KMS-11 (cell line): ENCODE measurements at regions not wholly inside any gene's neighbourhood (a gene's known extent, or its start where the extent isn't known, plus 50 kb on each side); places are given as distances from the start of the nearest gene placed in this dataset.

Source experiments
- H2AFZ ChIP-seq: fragments of 200-600 bp; sonication (generic); 2 replicates; pipeline ENCODE4 v1.6.1; 2016; ENCODE audit warnings: antibody characterized with exemption, mixed run types, low read depth
- H3K27ac ChIP-seq: fragments of 200-600 bp; sonication (generic); 2 replicates; pipeline ENCODE4 v1.6.1; 2016; ENCODE audit warnings: mild to moderate bottlenecking, mixed run types
- H3K27me3 ChIP-seq: fragments of 200-600 bp; sonication (generic); 2 replicates; pipeline ENCODE4 v1.6.1; 2017; ENCODE audit warnings: mild to moderate bottlenecking, low read depth, mixed run types, moderate library complexity; ENCODE audit not compliant: insufficient read depth
- H3K36me3 ChIP-seq: fragments of 200-600 bp; sonication (generic); 2 replicates; pipeline ENCODE4 v1.6.1; 2017; ENCODE audit warnings: mild to moderate bottlenecking, mixed run types; ENCODE audit not compliant: insufficient read depth
- H3K4me1 ChIP-seq: fragments of 200-600 bp; sonication (generic); 2 replicates; pipeline ENCODE4 v1.6.1; 2016; ENCODE audit warnings: mild to moderate bottlenecking, low read depth, mixed run types; ENCODE audit not compliant: poor library complexity, severe bottlenecking
- H3K4me2 ChIP-seq: fragments of 200-600 bp; sonication (generic); 2 replicates; pipeline ENCODE4 v1.7.0; 2016; ENCODE audit warnings: mild to moderate bottlenecking, mixed run types
- H3K4me3 ChIP-seq: fragments of 200-600 bp; sonication (generic); IDR thresholded peaks from 2 replicates; pipeline ENCODE4 v1.6.1; 2017; ENCODE audit warnings: low read depth, low read length, mixed read lengths; ENCODE audit not compliant: insufficient read depth
- H3K79me2 ChIP-seq: fragments of 200-600 bp; sonication (generic); 2 replicates; pipeline ENCODE4 v1.6.1; 2016; ENCODE audit warnings: low read depth, mixed run types; ENCODE audit not compliant: insufficient read depth
- H3K9ac ChIP-seq: fragments of 200-600 bp; sonication (generic); 2 replicates; pipeline ENCODE4 v1.6.1; 2016; ENCODE audit warnings: mild to moderate bottlenecking, mixed run types
- H4K20me1 ChIP-seq: fragments of 200-600 bp; sonication (generic); 2 replicates; pipeline ENCODE4 v1.6.1; 2016; ENCODE audit warnings: mild to moderate bottlenecking, mixed run types; ENCODE audit not compliant: insufficient read depth
- TF ChIP-seq, protein P1 (sequence below): fragments of 200-600 bp; sonication (generic); conservative IDR thresholded peaks from 2 replicates; pipeline ENCODE4 v1.6.1; 2017; ENCODE audit warnings: low read depth, mild to moderate bottlenecking, antibody characterized with exemption, low read length, moderate library complexity, mixed read lengths

- H2AFZ ChIP-seq: no peak overlapping the region
Measured at GRCh38 chr1:56133522-56134472, 445.6 kb downstream of the PLPP3 start.

GRCh38 chr1:56132520-56132919, 446.8 kb downstream of the PLPP3 start:
- no peak overlapping the region for H3K9ac ChIP-seq
- H3K27ac ChIP-seq: no peak overlapping the region
- H4K20me1 ChIP-seq: no peaks in the 10 kb centered on the region
- TF ChIP-seq, protein P1, sequence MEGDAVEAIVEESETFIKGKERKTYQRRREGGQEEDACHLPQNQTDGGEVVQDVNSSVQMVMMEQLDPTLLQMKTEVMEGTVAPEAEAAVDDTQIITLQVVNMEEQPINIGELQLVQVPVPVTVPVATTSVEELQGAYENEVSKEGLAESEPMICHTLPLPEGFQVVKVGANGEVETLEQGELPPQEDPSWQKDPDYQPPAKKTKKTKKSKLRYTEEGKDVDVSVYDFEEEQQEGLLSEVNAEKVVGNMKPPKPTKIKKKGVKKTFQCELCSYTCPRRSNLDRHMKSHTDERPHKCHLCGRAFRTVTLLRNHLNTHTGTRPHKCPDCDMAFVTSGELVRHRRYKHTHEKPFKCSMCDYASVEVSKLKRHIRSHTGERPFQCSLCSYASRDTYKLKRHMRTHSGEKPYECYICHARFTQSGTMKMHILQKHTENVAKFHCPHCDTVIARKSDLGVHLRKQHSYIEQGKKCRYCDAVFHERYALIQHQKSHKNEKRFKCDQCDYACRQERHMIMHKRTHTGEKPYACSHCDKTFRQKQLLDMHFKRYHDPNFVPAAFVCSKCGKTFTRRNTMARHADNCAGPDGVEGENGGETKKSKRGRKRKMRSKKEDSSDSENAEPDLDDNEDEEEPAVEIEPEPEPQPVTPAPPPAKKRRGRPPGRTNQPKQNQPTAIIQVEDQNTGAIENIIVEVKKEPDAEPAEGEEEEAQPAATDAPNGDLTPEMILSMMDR: no peak
- no peak overlapping the region for H3K4me2 ChIP-seq
- no peaks in the 10 kb centered on the region for H3K36me3 ChIP-seq
- H3K27me3 ChIP-seq: no peaks in the 10 kb centered on the region
- no peak overlapping the region for H2AFZ ChIP-seq
- no peaks in the 10 kb centered on the region for H3K4me1 ChIP-seq
- no peaks in the 10 kb centered on the region for H3K79me2 ChIP-seq
- H3K4me3 ChIP-seq: no peak overlapping the region

More at GRCh38 chr1:56133522-56134472, 445.6 kb downstream of the PLPP3 start:
- H3K4me1 ChIP-seq: no peaks in the 10 kb centered on the region
- no peak overlapping the region for H3K9ac ChIP-seq
- H3K27ac ChIP-seq: no peak overlapping the region
- H3K4me3 ChIP-seq: no peak overlapping the region
- no peak overlapping the region for H3K4me2 ChIP-seq
- H3K27me3 ChIP-seq: no peaks in the 10 kb centered on the region
- no peaks in the 10 kb centered on the region for H4K20me1 ChIP-seq
- TF ChIP-seq, protein P1: no peak
- H3K79me2 ChIP-seq: no peaks in the 10 kb centered on the region
- H3K36me3 ChIP-seq: no peaks in the 10 kb centered on the region

GRCh38 chr1:56129837-56130236, 449.5 kb downstream of the PLPP3 start:
- H3K4me3 ChIP-seq: no peak overlapping the region
- no peak overlapping the region for H3K4me2 ChIP-seq
- H4K20me1 ChIP-seq: no peaks in the 10 kb centered on the region
- TF ChIP-seq, protein P1: no peak
- H3K9ac ChIP-seq: no peak overlapping the region
- H3K36me3 ChIP-seq: no peaks in the 10 kb centered on the region
- H3K79me2 ChIP-seq: no peaks in the 10 kb centered on the region
- no peaks in the 10 kb centered on the region for H3K27me3 ChIP-seq
- no peak overlapping the region for H2AFZ ChIP-seq
- H3K4me1 ChIP-seq: no peaks in the 10 kb centered on the region
- no peak overlapping the region for H3K27ac ChIP-seq

- Histone ChIP-seq H4K20me1 (no peaks in the 10 kb centered on the region), H3K27me3 (no peaks in the 10 kb centered on the region), H3K4me1 (no peaks in the 10 kb centered on the region), H3K4me3 (no peak overlapping the region), H3K79me2 (no peaks in the 10 kb centered on the region), H2AFZ (no peak overlapping the region), H3K4me2 (no peak overlapping the region), H3K9ac (no peak overlapping the region), H3K36me3 (no peaks in the 10 kb centered on the region), H3K27ac (no peak overlapping the region)
- TF ChIP-seq, protein P1: no peak
Measured at GRCh38 chr1:56125316-56125715, 454.0 kb downstream of the PLPP3 start.
